SK-N-SH (cell line): ENCODE measurements at regions not wholly inside any gene's neighbourhood (a gene's known extent, or its start where the extent isn't known, plus 50 kb on each side); places are given as distances from the start of the nearest gene placed in this dataset.

Experiments used
- EZH2phosphoT487 ChIP-seq: fragments of 200-600 bp; sonication (generic); IDR thresholded peaks from 2 replicates; pipeline ENCODE4 v1.6.1; 2017; ENCODE audit warnings: low read depth, mixed run types, mild to moderate bottlenecking, antibody characterized with exemption, moderate library complexity, borderline replicate concordance
- REST ChIP-seq: IDR thresholded peaks from 2 replicates; pipeline ENCODE4 v1.6.1; 2012; ENCODE audit warnings: mild to moderate bottlenecking, low read depth, low read length, moderate library complexity
- TAF1 ChIP-seq: IDR thresholded peaks from 2 replicates; pipeline ENCODE4 v1.6.1; 2012; ENCODE audit warnings: low read depth, mild to moderate bottlenecking, low read length, moderate library complexity, borderline replicate concordance
- TF ChIP-seq, protein P1 (sequence below): fragments of 200-600 bp; sonication (generic); IDR thresholded peaks from 2 replicates; pipeline ENCODE4 v1.6.1; 2017; ENCODE audit warnings: antibody characterized with exemption, mild to moderate bottlenecking, moderate library complexity

GRCh38 chr16:35173295-35173694 is 1713.9 kb downstream of the TP53TG3F start:
- TF ChIP-seq REST (no peak), EZH2phosphoT487 (no peak), TAF1 (no peak)
- TF ChIP-seq, protein P1, sequence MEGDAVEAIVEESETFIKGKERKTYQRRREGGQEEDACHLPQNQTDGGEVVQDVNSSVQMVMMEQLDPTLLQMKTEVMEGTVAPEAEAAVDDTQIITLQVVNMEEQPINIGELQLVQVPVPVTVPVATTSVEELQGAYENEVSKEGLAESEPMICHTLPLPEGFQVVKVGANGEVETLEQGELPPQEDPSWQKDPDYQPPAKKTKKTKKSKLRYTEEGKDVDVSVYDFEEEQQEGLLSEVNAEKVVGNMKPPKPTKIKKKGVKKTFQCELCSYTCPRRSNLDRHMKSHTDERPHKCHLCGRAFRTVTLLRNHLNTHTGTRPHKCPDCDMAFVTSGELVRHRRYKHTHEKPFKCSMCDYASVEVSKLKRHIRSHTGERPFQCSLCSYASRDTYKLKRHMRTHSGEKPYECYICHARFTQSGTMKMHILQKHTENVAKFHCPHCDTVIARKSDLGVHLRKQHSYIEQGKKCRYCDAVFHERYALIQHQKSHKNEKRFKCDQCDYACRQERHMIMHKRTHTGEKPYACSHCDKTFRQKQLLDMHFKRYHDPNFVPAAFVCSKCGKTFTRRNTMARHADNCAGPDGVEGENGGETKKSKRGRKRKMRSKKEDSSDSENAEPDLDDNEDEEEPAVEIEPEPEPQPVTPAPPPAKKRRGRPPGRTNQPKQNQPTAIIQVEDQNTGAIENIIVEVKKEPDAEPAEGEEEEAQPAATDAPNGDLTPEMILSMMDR: no peak
